ENCODE measurements at regions not wholly inside any gene's neighbourhood (a gene's known extent, or its start where the extent isn't known, plus 50 kb on each side); places are given as distances from the start of the nearest gene placed in this dataset.
A peak's percentile ranks its signal among the peaks of the same experiment; 100 is the strongest.

DNA sequence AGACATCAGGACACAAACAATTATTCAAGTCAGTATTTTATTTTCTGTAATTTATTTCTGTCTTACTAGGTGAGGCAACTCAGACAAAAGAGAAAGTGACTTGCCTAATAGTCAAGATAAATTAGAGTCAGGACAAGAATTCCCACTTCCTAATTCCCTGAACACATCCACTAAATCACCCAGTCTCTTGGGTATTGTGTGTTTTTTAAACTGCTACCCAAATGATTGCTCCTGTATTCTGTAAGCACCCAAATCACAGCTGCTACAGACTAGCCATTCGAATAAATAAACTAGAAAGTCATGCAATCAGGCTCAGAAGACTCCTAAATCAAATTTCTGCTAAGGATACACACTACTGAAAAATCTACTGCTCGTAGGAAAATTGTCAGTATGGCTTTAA is 263.0 kb downstream of the DUSP6 start:
- H3K27ac ChIP-seq (ENCODE audit: insufficient read depth in 1 of 2, low read depth in 1 of 2, low read length in 2 of 2, poor library complexity in 1 of 2, severe bottlenecking in 2 of 2), result no peak overlapping the region
- DNase-seq, result no peak
- H3K4me1 ChIP-seq (ENCODE audit: control extremely low read depth in 1 of 4, control insufficient read depth in 4 of 4, insufficient read depth in 4 of 4, low read length in 3 of 4), result no peaks in the 10 kb centered on the region
- no CpG with 5 or more reads among the region's 2 CpGs for WGBS (ENCODE audit: insufficient coverage)
- H3K9me3 ChIP-seq (ENCODE audit: control extremely low read depth in 1 of 5, control insufficient read depth in 4 of 5, insufficient read depth in 2 of 5, low read depth in 1 of 5, low read length in 4 of 5), result peaks cover 0 to 24% (median 9%) of the 10 kb centered on the region in 5 experiments
- H3K36me3 ChIP-seq (ENCODE audit: control insufficient read depth in 4 of 4, insufficient read depth in 4 of 4, low read length in 3 of 4), result no peaks in the 10 kb centered on the region
- no peak overlapping the region for H3K4me3 ChIP-seq (ENCODE audit: control insufficient read depth in 1 of 7, extremely low read depth in 1 of 7, insufficient read depth in 4 of 7, low read depth in 2 of 7, low read length in 6 of 7)
- H3K27me3 ChIP-seq (replicated peaks in 2 of 5; ENCODE audit: control insufficient read depth in 4 of 5, insufficient read depth in 5 of 5, low read length in 4 of 5), result no peaks in the 10 kb centered on the region
- POLR2A ChIA-PET, result no interaction called here
- CTCF ChIA-PET, result interaction anchor here (0.7 kb wide), 1 partner anchor 11 kb away, joined by 3 read pairs; no protein-coding TSS in a partner anchor

DNA sequence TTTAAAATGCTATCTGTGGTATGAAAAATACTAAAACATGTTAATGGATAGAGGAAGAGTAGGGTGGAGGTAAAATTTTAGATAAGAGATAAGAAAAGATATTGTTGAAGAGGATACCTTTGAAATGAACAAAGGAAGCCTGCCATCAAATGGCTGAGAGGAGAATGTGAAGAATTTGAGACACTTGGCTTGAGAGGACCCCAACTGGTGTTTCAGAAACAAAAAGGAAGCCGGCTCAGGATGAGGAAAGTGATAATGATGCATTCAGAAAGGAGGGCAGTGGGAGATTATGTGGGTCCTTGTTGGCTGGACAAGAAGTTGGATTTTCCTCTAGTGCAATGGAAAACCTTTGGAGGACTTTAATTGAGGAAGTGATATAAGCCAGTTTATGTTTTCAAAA is 264.4 kb downstream of the DUSP6 start:
- peaks cover 0 to 6% (median 0%) of the 10 kb centered on the region in 4 experiments for H3K4me1 ChIP-seq (ENCODE audit: control extremely low read depth in 1 of 4, control insufficient read depth in 4 of 4, insufficient read depth in 4 of 4, low read length in 3 of 4)
- H3K27me3 ChIP-seq (replicated peaks in 2 of 5; ENCODE audit: control insufficient read depth in 4 of 5, insufficient read depth in 5 of 5, low read length in 4 of 5), result no peaks in the 10 kb centered on the region
- no peak overlapping the region for H3K4me3 ChIP-seq (ENCODE audit: control insufficient read depth in 1 of 7, extremely low read depth in 1 of 7, insufficient read depth in 4 of 7, low read depth in 2 of 7, low read length in 6 of 7)
- H3K36me3 ChIP-seq (ENCODE audit: control insufficient read depth in 4 of 4, insufficient read depth in 4 of 4, low read length in 3 of 4), result no peaks in the 10 kb centered on the region
- H3K27ac ChIP-seq (ENCODE audit: insufficient read depth in 1 of 2, low read depth in 1 of 2, low read length in 2 of 2, poor library complexity in 1 of 2, severe bottlenecking in 2 of 2), result no peak overlapping the region
- H3K9me3 ChIP-seq (ENCODE audit: control extremely low read depth in 1 of 5, control insufficient read depth in 4 of 5, insufficient read depth in 2 of 5, low read depth in 1 of 5, low read length in 4 of 5), result peaks cover 0 to 23% (median 9%) of the 10 kb centered on the region in 5 experiments
- 83% methylated on average over 1 of the region's 1 CpG for WGBS (ENCODE audit: insufficient coverage)
- ChIA-PET POLR2A (interaction anchor here (0.6 kb wide), 1 partner anchor 368 kb away, joined by 3 read pairs; no protein-coding TSS in a partner anchor), CTCF (interaction anchor here (1.2 kb wide), 1 partner anchor 271 kb away, joined by 3 read pairs; no protein-coding TSS in a partner anchor)
- no peak for DNase-seq

DNA sequence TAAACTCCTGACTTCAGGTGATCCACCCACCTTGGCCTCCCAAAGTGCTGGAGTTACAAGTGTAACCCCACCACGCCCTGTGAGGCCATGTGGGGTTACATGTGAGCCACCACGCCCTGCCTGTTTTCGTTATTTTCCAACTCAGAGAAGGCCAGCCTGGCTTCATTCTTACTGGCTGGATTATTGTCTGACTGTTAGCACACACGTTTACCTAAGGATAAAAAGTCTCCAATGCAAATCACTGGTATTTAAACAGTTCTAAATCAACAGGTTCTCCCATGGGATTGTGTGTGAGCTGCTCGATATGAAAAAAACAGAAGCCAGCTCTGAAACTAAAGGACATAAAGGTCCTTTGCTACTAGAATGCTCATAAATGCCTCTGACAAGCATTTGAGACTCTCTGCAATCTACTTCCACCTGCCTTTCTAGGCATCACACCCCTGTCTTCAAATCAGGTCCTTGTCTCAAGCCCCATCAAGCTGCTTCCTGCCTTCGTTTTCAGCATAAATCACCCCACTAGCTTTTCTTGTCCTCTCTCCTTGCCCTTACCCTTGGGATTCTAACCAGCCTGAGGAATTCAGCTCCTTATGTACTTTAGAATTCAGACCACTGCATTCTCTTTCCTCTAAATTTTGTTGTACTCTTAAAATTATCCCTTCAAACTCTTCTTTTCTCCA is 265.0 kb downstream of the DUSP6 start:
- Histone ChIP-seq H3K4me1 (ENCODE audit: control extremely low read depth in 1 of 4, control insufficient read depth in 4 of 4, insufficient read depth in 4 of 4, low read length in 3 of 4) (peaks cover 0 to 6% (median 0%) of the 10 kb centered on the region in 4 experiments), H3K9me3 (ENCODE audit: control extremely low read depth in 1 of 5, control insufficient read depth in 4 of 5, insufficient read depth in 2 of 5, low read depth in 1 of 5, low read length in 4 of 5) (peaks cover 0 to 19% (median 9%) of the 10 kb centered on the region in 5 experiments), H3K4me3 (ENCODE audit: control insufficient read depth in 1 of 7, extremely low read depth in 1 of 7, insufficient read depth in 4 of 7, low read depth in 2 of 7, low read length in 6 of 7) (no peak overlapping the region), H3K27ac (ENCODE audit: insufficient read depth in 1 of 2, low read depth in 1 of 2, low read length in 2 of 2, poor library complexity in 1 of 2, severe bottlenecking in 2 of 2) (no peak overlapping the region), H3K27me3 (replicated peaks in 2 of 5; ENCODE audit: control insufficient read depth in 4 of 5, insufficient read depth in 5 of 5, low read length in 4 of 5) (no peaks in the 10 kb centered on the region), H3K36me3 (ENCODE audit: control insufficient read depth in 4 of 4, insufficient read depth in 4 of 4, low read length in 3 of 4) (no peaks in the 10 kb centered on the region)
- WGBS (ENCODE audit: insufficient coverage), result 86% methylated on average over 5 of the region's 6 CpGs
- DNase-seq, result peak in 1 of 3 donors; percentile 1
- CTCF ChIA-PET, result interaction anchor here (1.2 kb wide), 1 partner anchor 271 kb away, joined by 3 read pairs; no protein-coding TSS in a partner anchor
- POLR2A ChIA-PET, result interaction anchor here (0.6 kb wide), 1 partner anchor 368 kb away, joined by 3 read pairs; no protein-coding TSS in a partner anchor

DNA sequence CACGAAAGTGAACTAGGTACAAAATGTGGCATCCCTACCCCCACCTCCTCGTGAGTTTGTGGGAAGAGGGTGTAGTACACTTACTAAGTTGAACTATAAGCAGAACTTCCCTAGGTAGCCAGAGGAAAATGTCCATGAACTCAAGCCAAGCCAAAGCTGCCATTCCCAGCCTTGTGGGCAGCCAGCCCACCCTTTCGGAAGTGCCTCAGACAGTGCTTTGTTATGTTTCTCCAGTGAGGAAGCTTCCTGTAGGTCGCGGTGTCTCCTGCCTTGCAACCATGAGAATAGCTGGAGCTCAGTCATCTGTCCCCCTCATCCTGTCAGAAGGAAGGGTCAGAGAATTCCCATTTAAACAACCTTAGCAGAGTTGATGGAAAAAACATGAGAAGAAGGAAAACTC is 266.9 kb downstream of the DUSP6 start:
- no peak for DNase-seq
- H3K4me3 ChIP-seq (ENCODE audit: control insufficient read depth in 1 of 7, extremely low read depth in 1 of 7, insufficient read depth in 4 of 7, low read depth in 2 of 7, low read length in 6 of 7), result no peak overlapping the region
- 93% methylated on average over 3 of the region's 5 CpGs for WGBS (ENCODE audit: insufficient coverage)
- ChIA-PET POLR2A (interaction anchor here (0.6 kb wide), 1 partner anchor 193 kb away, joined by 3 read pairs; no protein-coding TSS in a partner anchor), CTCF (no interaction called here)
- peaks cover 0 to 6% (median 0%) of the 10 kb centered on the region in 4 experiments for H3K4me1 ChIP-seq (ENCODE audit: control extremely low read depth in 1 of 4, control insufficient read depth in 4 of 4, insufficient read depth in 4 of 4, low read length in 3 of 4)
- no peak overlapping the region for H3K27ac ChIP-seq (ENCODE audit: insufficient read depth in 1 of 2, low read depth in 1 of 2, low read length in 2 of 2, poor library complexity in 1 of 2, severe bottlenecking in 2 of 2)
- H3K36me3 ChIP-seq (ENCODE audit: control insufficient read depth in 4 of 4, insufficient read depth in 4 of 4, low read length in 3 of 4), result no peaks in the 10 kb centered on the region
- peaks cover 0 to 5% (median 1%) of the 10 kb centered on the region in 5 experiments for H3K9me3 ChIP-seq (ENCODE audit: control extremely low read depth in 1 of 5, control insufficient read depth in 4 of 5, insufficient read depth in 2 of 5, low read depth in 1 of 5, low read length in 4 of 5)
- H3K27me3 ChIP-seq (replicated peaks in 2 of 5; ENCODE audit: control insufficient read depth in 4 of 5, insufficient read depth in 5 of 5, low read length in 4 of 5), result no peaks in the 10 kb centered on the region

DNA sequence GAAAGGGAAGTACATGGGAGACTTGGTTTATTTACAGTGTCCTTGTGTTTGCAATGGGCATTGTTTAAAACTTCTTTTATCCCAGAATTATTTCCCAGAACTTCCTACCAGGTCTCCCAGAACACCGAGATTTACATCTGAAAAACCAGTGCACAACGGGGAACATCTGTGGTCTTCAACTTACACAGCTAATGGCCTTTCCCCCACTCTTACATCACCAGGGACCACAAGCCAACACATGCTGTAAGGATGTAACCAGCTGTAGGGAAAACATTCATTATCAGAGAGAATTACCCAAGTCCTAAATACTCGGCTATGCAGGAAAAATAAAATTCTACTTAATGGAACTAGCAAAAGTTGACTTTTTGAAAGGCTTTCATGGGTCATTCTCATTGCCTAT is 267.6 kb downstream of the DUSP6 start:
- POLR2A ChIA-PET, result no interaction called here
- WGBS (ENCODE audit: insufficient coverage), result 100% methylated on average over 1 of the region's 3 CpGs
- no peak overlapping the region for H3K27ac ChIP-seq (ENCODE audit: insufficient read depth in 1 of 2, low read depth in 1 of 2, low read length in 2 of 2, poor library complexity in 1 of 2, severe bottlenecking in 2 of 2)

DNA sequence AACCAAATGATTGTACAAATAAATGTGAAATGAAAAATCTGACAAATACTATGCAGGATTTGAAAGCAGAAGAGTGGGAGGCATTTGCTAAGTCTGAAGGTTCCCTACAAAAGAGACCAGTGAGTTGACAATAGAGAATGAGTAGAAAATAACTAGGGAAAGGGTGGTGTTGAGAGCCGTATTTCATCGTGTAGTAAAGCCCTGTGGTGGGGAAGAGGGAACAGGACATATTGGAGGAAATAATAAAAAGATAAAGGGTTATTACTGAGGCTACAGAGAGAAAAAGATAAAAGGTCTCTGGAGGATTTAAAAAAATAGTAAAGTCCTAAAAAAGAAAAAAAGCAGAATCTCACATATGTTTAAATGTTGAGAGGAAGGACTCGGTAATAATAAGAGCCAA is 268.8 kb downstream of the DUSP6 start:
- CTCF ChIA-PET, result no interaction called here
- WGBS (ENCODE audit: insufficient coverage), result 0% methylated on average over 2 of the region's 3 CpGs
- H3K27ac ChIP-seq (ENCODE audit: insufficient read depth in 1 of 2, low read depth in 1 of 2, low read length in 2 of 2, poor library complexity in 1 of 2, severe bottlenecking in 2 of 2), result no peak overlapping the region
- no peak overlapping the region for H3K4me3 ChIP-seq (ENCODE audit: control insufficient read depth in 1 of 7, extremely low read depth in 1 of 7, insufficient read depth in 4 of 7, low read depth in 2 of 7, low read length in 6 of 7)
- H3K36me3 ChIP-seq (ENCODE audit: control insufficient read depth in 4 of 4, insufficient read depth in 4 of 4, low read length in 3 of 4), result no peaks in the 10 kb centered on the region
- POLR2A ChIA-PET, result no interaction called here
- peaks cover 0 to 6% (median 0%) of the 10 kb centered on the region in 4 experiments for H3K4me1 ChIP-seq (ENCODE audit: control extremely low read depth in 1 of 4, control insufficient read depth in 4 of 4, insufficient read depth in 4 of 4, low read length in 3 of 4)
- no peaks in the 10 kb centered on the region for H3K27me3 ChIP-seq (replicated peaks in 2 of 5; ENCODE audit: control insufficient read depth in 4 of 5, insufficient read depth in 5 of 5, low read length in 4 of 5)
- DNase-seq, result peak; percentile 42 to 59 (median 43)
- H3K9me3 ChIP-seq (ENCODE audit: control extremely low read depth in 1 of 5, control insufficient read depth in 4 of 5, insufficient read depth in 2 of 5, low read depth in 1 of 5, low read length in 4 of 5), result peaks cover 0 to 1% (median 0%) of the 10 kb centered on the region in 5 experiments

More for the DNA sequence above, 267.6 kb downstream of the DUSP6 start:
- H3K9me3 ChIP-seq (ENCODE audit: control extremely low read depth in 1 of 5, control insufficient read depth in 4 of 5, insufficient read depth in 2 of 5, low read depth in 1 of 5, low read length in 4 of 5), result peaks cover 0 to 1% (median 0%) of the 10 kb centered on the region in 5 experiments
- H3K27me3 ChIP-seq (replicated peaks in 2 of 5; ENCODE audit: control insufficient read depth in 4 of 5, insufficient read depth in 5 of 5, low read length in 4 of 5), result no peaks in the 10 kb centered on the region
- H3K36me3 ChIP-seq (ENCODE audit: control insufficient read depth in 4 of 4, insufficient read depth in 4 of 4, low read length in 3 of 4), result no peaks in the 10 kb centered on the region
- H3K4me3 ChIP-seq (ENCODE audit: control insufficient read depth in 1 of 7, extremely low read depth in 1 of 7, insufficient read depth in 4 of 7, low read depth in 2 of 7, low read length in 6 of 7), result no peak overlapping the region
- peaks cover 0 to 6% (median 0%) of the 10 kb centered on the region in 4 experiments for H3K4me1 ChIP-seq (ENCODE audit: control extremely low read depth in 1 of 4, control insufficient read depth in 4 of 4, insufficient read depth in 4 of 4, low read length in 3 of 4)
- no peak for DNase-seq
- CTCF ChIA-PET, result no interaction called here

DNA sequence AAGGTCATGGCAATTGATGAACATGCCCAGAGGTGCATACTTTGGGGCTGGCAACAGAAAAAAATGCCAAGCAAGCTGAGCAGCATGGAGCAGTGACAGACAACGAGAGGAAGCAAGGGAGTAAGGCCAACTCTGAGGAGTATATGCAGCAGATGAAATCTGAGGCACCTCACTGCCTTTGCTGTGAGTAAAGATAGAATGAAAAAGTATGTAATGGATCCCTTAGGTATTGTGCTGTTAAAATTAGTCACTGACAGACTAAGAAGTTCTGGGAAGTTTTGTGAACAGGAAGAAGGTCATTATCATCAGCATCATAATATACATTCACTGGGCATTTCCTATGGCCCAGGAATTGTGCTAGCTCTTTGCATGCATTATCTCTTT is 269.9 kb downstream of the DUSP6 start:
- H3K9me3 ChIP-seq (ENCODE audit: control extremely low read depth in 1 of 5, control insufficient read depth in 4 of 5, insufficient read depth in 2 of 5, low read depth in 1 of 5, low read length in 4 of 5), result peaks cover 0 to 1% (median 0%) of the 10 kb centered on the region in 5 experiments
- peaks cover 0 to 6% (median 0%) of the 10 kb centered on the region in 4 experiments for H3K4me1 ChIP-seq (ENCODE audit: control extremely low read depth in 1 of 4, control insufficient read depth in 4 of 4, insufficient read depth in 4 of 4, low read length in 3 of 4)
- 89% methylated on average over 1 of the region's 1 CpG for WGBS (ENCODE audit: insufficient coverage)
- ChIA-PET POLR2A (no interaction called here), CTCF (no interaction called here)
- no peak overlapping the region for H3K4me3 ChIP-seq (ENCODE audit: control insufficient read depth in 1 of 7, extremely low read depth in 1 of 7, insufficient read depth in 4 of 7, low read depth in 2 of 7, low read length in 6 of 7)
- no peaks in the 10 kb centered on the region for H3K27me3 ChIP-seq (replicated peaks in 2 of 5; ENCODE audit: control insufficient read depth in 4 of 5, insufficient read depth in 5 of 5, low read length in 4 of 5)
- DNase-seq, result no peak
- no peak overlapping the region for H3K27ac ChIP-seq (ENCODE audit: insufficient read depth in 1 of 2, low read depth in 1 of 2, low read length in 2 of 2, poor library complexity in 1 of 2, severe bottlenecking in 2 of 2)
- H3K36me3 ChIP-seq (ENCODE audit: control insufficient read depth in 4 of 4, insufficient read depth in 4 of 4, low read length in 3 of 4), result no peaks in the 10 kb centered on the region
